HepG2 (cell line): ENCODE measurements at regions not wholly inside any gene's neighbourhood (a gene's known extent, or its start where the extent isn't known, plus 50 kb on each side); places are given as distances from the start of the nearest gene placed in this dataset.

Experiments
- ASH2L ChIP-seq: fragments of 300-600, 200-600 bp; sonication (generic); IDR thresholded peaks from 2 replicates; pipeline ENCODE4 v1.7.0; 2017; ENCODE audit warnings: low read depth, mild to moderate bottlenecking, moderate library complexity, mixed read lengths, low read length; ENCODE audit not compliant: insufficient read length
- ATF4 ChIP-seq, 2 experiments: fragments of 450-650 bp in 1 of 2; sonication (generic) in 1 of 2; formaldehyde crosslinking; IDR thresholded peaks; 2 replicates each; pipeline versions ENCODE4 v1.5.0 to v1.8.0; 2020 to 2022; ENCODE audit warnings: mild to moderate bottlenecking in 1 of 2, missing genetic modification reagents in 1 of 2
- ELF3 ChIP-seq: IDR thresholded peaks from 2 replicates; pipeline ENCODE4 v1.6.1; 2016; ENCODE audit warnings: missing genetic modification reagents, missing compliant biosample characterization
- HIVEP1 ChIP-seq: sonication (generic); formaldehyde crosslinking; IDR thresholded peaks from 2 replicates; pipeline ENCODE4 v1.4.0; 2020; ENCODE audit warnings: mild to moderate bottlenecking, missing genetic modification reagents
- HMG20B ChIP-seq: conservative IDR thresholded peaks from 2 replicates; pipeline ENCODE4 v1.6.1; 2016; ENCODE audit warnings: missing genetic modification reagents, missing compliant biosample characterization
- IKZF5 ChIP-seq: IDR thresholded peaks from 2 replicates; pipeline ENCODE4 v1.6.1; 2018; ENCODE audit warnings: missing genetic modification reagents, mild to moderate bottlenecking, missing compliant biosample characterization
- JUN ChIP-seq: sonication (generic); formaldehyde crosslinking; IDR thresholded peaks from 2 replicates; pipeline ENCODE4 v1.4.0; 2020; ENCODE audit warnings: mild to moderate bottlenecking, missing genetic modification reagents
- KAT2B ChIP-seq: fragments of 150-350 bp; IDR thresholded peaks from 2 replicates; pipeline ENCODE4 v1.6.1; 2014; ENCODE audit warnings: low read depth, low read length, borderline replicate concordance
- MXD1 ChIP-seq: sonication (generic); formaldehyde crosslinking; IDR thresholded peaks from 2 replicates; pipeline ENCODE4 v1.4.0; 2020; ENCODE audit warnings: mild to moderate bottlenecking, missing genetic modification reagents
- SMAD1 ChIP-seq: sonication (generic); formaldehyde crosslinking; IDR thresholded peaks from 2 replicates; pipeline ENCODE4 v1.4.0; 2020; ENCODE audit warnings: missing genetic modification reagents, low read depth, mild to moderate bottlenecking, borderline replicate concordance
- SNAI1 ChIP-seq: sonication (generic); formaldehyde crosslinking; IDR thresholded peaks from 2 replicates; pipeline ENCODE4 v1.5.0; 2020; ENCODE audit warnings: mild to moderate bottlenecking, missing genetic modification reagents, borderline replicate concordance
- TBX2 ChIP-seq: sonication (generic); formaldehyde crosslinking; IDR thresholded peaks from 2 replicates; pipeline ENCODE4 v1.5.0; 2020; ENCODE audit warnings: missing genetic modification reagents, mild to moderate bottlenecking, borderline replicate concordance
- TIGD3 ChIP-seq: sonication (generic); formaldehyde crosslinking; IDR thresholded peaks from 2 replicates; pipeline ENCODE4 v1.5.1; 2020; ENCODE audit warnings: mild to moderate bottlenecking, missing genetic modification reagents, borderline replicate concordance
- TRIM24 ChIP-seq: sonication (generic); formaldehyde crosslinking; IDR thresholded peaks from 2 replicates; pipeline ENCODE4 v1.8.0; 2022; ENCODE audit warnings: mild to moderate bottlenecking, missing genetic modification reagents
- ZBTB37 ChIP-seq: sonication (generic); formaldehyde crosslinking; IDR thresholded peaks from 2 replicates; pipeline ENCODE4 v1.4.0; 2020; ENCODE audit warnings: mild to moderate bottlenecking, missing genetic modification reagents
- ZBTB8A ChIP-seq: sonication (generic); formaldehyde crosslinking; IDR thresholded peaks from 2 replicates; pipeline ENCODE4 v1.4.0; 2020; ENCODE audit warnings: mild to moderate bottlenecking, low read depth, missing genetic modification reagents, borderline replicate concordance
- ZEB1 ChIP-seq: IDR thresholded peaks from 2 replicates; pipeline ENCODE4 v1.6.1; 2012; ENCODE audit warnings: mild to moderate bottlenecking, low read depth, inconsistent platforms; ENCODE audit not compliant: insufficient replicate concordance
- ZFP90 ChIP-seq: sonication (generic); formaldehyde crosslinking; IDR thresholded peaks from 2 replicates; pipeline ENCODE4 v1.8.0; 2022; ENCODE audit warnings: missing genetic modification reagents, mild to moderate bottlenecking, inconsistent platforms, borderline replicate concordance
- ZGPAT ChIP-seq: IDR thresholded peaks from 2 replicates; pipeline ENCODE4 v1.6.1; 2016; ENCODE audit warnings: mild to moderate bottlenecking
- ZNF30 ChIP-seq: sonication (generic); formaldehyde crosslinking; IDR thresholded peaks from 2 replicates; pipeline ENCODE4 v1.5.0; 2020; ENCODE audit warnings: mild to moderate bottlenecking, missing genetic modification reagents
- ZNF331 ChIP-seq: sonication (generic); formaldehyde crosslinking; IDR thresholded peaks from 2 replicates; pipeline ENCODE4 v1.4.0; 2020; ENCODE audit warnings: missing genetic modification reagents
- ZNF430 ChIP-seq: sonication (generic); formaldehyde crosslinking; IDR thresholded peaks from 2 replicates; pipeline ENCODE4 v1.9.0; 2021; ENCODE audit warnings: mild to moderate bottlenecking, missing genetic modification reagents
- ZNF530 ChIP-seq: sonication (generic); formaldehyde crosslinking; IDR thresholded peaks from 2 replicates; pipeline ENCODE4 v1.5.0; 2020; ENCODE audit warnings: low read depth, mild to moderate bottlenecking, missing genetic modification reagents

- no peak for TF ChIP-seq IKZF5 (CRISPR knock-in tag)
- TF ChIP-seq ZEB1 = no peak
- no peak for TF ChIP-seq ZNF430 (CRISPR knock-in tag)
- TF ChIP-seq ZFP90 = no peak
- TF ChIP-seq ATF4 (CRISPR knock-in tag; IDR thresholded peaks at IDR 0.05) = peak in 1 of 2 experiments; percentile 60; a peak in 2 of 4 replicates
- TF ChIP-seq ZBTB37 = no peak
- no peak for TF ChIP-seq ZNF331 (CRISPR knock-in tag)
- TF ChIP-seq JUN (CRISPR knock-in tag) = no peak
- TF ChIP-seq ZGPAT = no peak; the same call in 1 of the 2 replicates
- no peak for TF ChIP-seq ZBTB8A
- TF ChIP-seq SNAI1 (CRISPR knock-in tag) = no peak
- TF ChIP-seq TIGD3 = no peak
- no peak for TF ChIP-seq HMG20B
- TF ChIP-seq MXD1 (CRISPR knock-in tag) = no peak
- TF ChIP-seq ELF3 (CRISPR knock-in tag) = peak; percentile 67
- no peak for TF ChIP-seq SMAD1
- TF ChIP-seq KAT2B = no peak
- peak; percentile 82 for TF ChIP-seq TBX2 (CRISPR knock-in tag)
- TF ChIP-seq HIVEP1 (CRISPR knock-in tag) = no peak
- no peak for TF ChIP-seq ZNF30 (CRISPR knock-in tag)
- no peak for TF ChIP-seq ZNF530 (CRISPR knock-in tag)
- TF ChIP-seq ASH2L = no peak
- no peak for TF ChIP-seq TRIM24
Observed at GRCh38 chr2:234763002-234763873, 188.6 kb upstream of the SH3BP4 start (continued).
